Glutamatergic neuron (in vitro differentiated cells): ENCODE measurements at regions not wholly inside any gene's neighbourhood (a gene's known extent, or its start where the extent isn't known, plus 50 kb on each side); places are given as distances from the start of the nearest gene placed in this dataset.
"Not testable (repeated sequence)": the region's sequence is repeated elsewhere in the genome, so short reads cannot be mapped to it uniquely, and the experiment has no call there.

Experiments used
- DNase-seq: peaks from one replicate; pipeline ENCODE4 v3.0.0; 2022
- H3K27ac Mint-ChIP-seq: one replicate; pipeline ENCODE4 v1.8.0; 2020; ENCODE audit warnings: mild to moderate bottlenecking, mixed read lengths, inconsistent platforms; ENCODE audit not compliant: unreplicated experiment
- H3K27me3 Mint-ChIP-seq: one replicate; pipeline ENCODE4 v1.8.0; 2020; ENCODE audit warnings: mild to moderate bottlenecking, moderate library complexity, mixed read lengths, inconsistent platforms; ENCODE audit not compliant: unreplicated experiment
- H3K36me3 Mint-ChIP-seq: one replicate; pipeline ENCODE4 v1.8.0; 2020; ENCODE audit warnings: mild to moderate bottlenecking, mixed read lengths, inconsistent platforms; ENCODE audit not compliant: unreplicated experiment
- H3K4me1 Mint-ChIP-seq: one replicate; pipeline ENCODE4 v1.8.0; 2020; ENCODE audit warnings: mild to moderate bottlenecking, low read depth, mixed read lengths, inconsistent platforms; ENCODE audit not compliant: unreplicated experiment
- H3K4me3 Mint-ChIP-seq: one replicate; pipeline ENCODE4 v1.8.0; 2020; ENCODE audit warnings: mild to moderate bottlenecking, mixed read lengths, inconsistent platforms; ENCODE audit not compliant: unreplicated experiment
- H3K9me3 Mint-ChIP-seq: one replicate; pipeline ENCODE4 v1.8.0; 2020; ENCODE audit warnings: mild to moderate bottlenecking, moderate library complexity, mixed read lengths, inconsistent platforms; ENCODE audit not compliant: unreplicated experiment
- TF ChIP-seq, protein P1 (sequence below): fragments of 200-600 bp; sonication (generic); IDR thresholded peaks from one replicate; pipeline ENCODE4 v1.5.0; 2021; ENCODE audit not compliant: partially characterized antibody, unreplicated experiment

DNA sequence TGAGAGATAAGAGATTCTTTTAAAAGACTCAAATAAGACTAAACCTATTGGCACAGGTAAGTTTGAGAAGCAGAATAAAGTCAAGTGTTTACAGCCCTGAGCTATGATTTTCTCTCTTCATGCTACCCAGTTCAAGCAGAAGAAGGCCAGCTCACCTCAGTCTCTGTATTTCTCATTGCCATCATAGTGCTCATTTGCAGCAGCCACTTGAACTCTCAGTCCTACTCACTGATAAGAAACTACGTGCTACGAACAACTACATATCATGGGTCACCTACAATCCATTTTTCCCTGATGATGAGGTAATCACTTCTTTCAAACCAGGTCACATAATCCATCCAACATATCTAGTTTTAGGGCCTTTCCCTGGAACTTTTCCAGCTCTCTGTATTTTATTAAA is 617.5 kb downstream of the JRKL start:
- H3K27ac Mint-ChIP-seq = no peak overlapping the region
- no peaks in the 10 kb centered on the region for H3K9me3 Mint-ChIP-seq
- TF ChIP-seq, protein P1, sequence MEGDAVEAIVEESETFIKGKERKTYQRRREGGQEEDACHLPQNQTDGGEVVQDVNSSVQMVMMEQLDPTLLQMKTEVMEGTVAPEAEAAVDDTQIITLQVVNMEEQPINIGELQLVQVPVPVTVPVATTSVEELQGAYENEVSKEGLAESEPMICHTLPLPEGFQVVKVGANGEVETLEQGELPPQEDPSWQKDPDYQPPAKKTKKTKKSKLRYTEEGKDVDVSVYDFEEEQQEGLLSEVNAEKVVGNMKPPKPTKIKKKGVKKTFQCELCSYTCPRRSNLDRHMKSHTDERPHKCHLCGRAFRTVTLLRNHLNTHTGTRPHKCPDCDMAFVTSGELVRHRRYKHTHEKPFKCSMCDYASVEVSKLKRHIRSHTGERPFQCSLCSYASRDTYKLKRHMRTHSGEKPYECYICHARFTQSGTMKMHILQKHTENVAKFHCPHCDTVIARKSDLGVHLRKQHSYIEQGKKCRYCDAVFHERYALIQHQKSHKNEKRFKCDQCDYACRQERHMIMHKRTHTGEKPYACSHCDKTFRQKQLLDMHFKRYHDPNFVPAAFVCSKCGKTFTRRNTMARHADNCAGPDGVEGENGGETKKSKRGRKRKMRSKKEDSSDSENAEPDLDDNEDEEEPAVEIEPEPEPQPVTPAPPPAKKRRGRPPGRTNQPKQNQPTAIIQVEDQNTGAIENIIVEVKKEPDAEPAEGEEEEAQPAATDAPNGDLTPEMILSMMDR = no peak
- H3K4me1 Mint-ChIP-seq = no peaks in the 10 kb centered on the region
- no peaks in the 10 kb centered on the region for H3K36me3 Mint-ChIP-seq
- DNase-seq = no peak
- no peaks in the 10 kb centered on the region for H3K27me3 Mint-ChIP-seq
- H3K4me3 Mint-ChIP-seq = no peak overlapping the region

DNA sequence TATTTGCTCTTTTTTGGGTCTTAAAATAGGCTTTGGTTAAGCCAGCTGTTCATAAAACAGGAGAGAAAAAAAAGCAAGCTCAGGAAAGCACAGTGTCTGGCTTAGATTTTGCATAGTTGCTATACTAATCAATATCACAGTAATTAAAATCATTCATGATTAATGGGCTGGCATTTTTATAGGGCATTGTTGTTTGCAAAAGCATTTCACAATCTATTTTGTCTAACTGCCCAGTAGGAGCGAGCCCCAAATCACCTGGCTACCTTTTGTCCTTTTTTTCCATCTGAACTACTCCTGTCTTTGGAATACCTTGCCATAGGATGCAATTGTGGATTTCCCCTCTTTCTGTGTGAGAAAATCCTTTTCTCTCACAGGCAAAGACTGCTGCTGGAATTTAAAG is 619.8 kb downstream of the JRKL start:
- Mint-ChIP-seq H3K9me3 (no peaks in the 10 kb centered on the region), H3K27me3 (no peaks in the 10 kb centered on the region), H3K4me1 (no peaks in the 10 kb centered on the region), H3K36me3 (no peaks in the 10 kb centered on the region), H3K4me3 (no peak overlapping the region), H3K27ac (no peak overlapping the region)
- DNase-seq = no peak
- TF ChIP-seq, protein P1 = no peak

DNA sequence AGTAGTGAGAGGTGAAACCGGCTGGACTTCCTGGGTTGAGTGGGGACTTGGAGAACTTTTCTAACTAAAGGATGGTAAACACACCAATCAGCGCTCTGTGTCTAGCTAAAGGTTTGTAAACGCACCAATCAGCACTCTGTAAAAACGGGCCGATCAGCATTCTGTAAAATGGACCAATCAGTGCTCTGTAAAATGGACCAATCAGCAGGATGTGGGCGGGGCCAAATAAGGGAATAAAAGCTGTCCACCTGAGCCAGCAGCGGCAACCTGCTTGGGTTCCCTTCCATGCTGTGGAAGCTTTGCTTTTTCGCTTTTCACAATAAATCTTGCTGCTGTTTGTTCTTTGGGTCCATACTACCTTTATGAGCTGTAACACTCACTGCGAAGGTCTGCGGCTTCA is 621.2 kb downstream of the JRKL start:
- H3K27me3 Mint-ChIP-seq, H3K36me3 Mint-ChIP-seq, H3K4me3 Mint-ChIP-seq, H3K9me3 Mint-ChIP-seq, H3K4me1 Mint-ChIP-seq, DNase-seq, H3K27ac Mint-ChIP-seq: not testable (repeated sequence)

DNA sequence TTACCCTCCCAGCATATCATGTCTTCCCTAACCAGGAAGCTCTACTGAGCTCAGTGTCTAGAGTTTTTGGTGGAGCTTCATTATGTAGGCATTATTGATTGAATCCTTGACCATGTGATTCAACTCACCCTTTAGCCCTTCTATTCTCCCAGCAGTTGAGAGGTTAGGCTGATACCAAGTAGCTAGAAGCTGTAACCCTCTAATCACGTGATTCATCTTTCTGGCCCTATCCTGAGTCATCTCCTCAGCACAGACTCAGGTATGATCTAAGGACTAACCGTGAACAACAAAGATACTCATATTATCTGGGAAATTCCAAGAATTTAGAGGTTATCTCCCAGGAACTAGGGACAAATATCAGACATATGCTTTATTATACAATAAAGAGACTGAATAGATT is 625.5 kb downstream of the JRKL start:
- TF ChIP-seq, protein P1 = no peak
- Mint-ChIP-seq H3K27me3 (no peaks in the 10 kb centered on the region), H3K4me1 (no peaks in the 10 kb centered on the region), H3K27ac (no peak overlapping the region), H3K36me3 (no peaks in the 10 kb centered on the region), H3K9me3 (no peaks in the 10 kb centered on the region), H3K4me3 (no peak overlapping the region)
- DNase-seq = no peak

DNA sequence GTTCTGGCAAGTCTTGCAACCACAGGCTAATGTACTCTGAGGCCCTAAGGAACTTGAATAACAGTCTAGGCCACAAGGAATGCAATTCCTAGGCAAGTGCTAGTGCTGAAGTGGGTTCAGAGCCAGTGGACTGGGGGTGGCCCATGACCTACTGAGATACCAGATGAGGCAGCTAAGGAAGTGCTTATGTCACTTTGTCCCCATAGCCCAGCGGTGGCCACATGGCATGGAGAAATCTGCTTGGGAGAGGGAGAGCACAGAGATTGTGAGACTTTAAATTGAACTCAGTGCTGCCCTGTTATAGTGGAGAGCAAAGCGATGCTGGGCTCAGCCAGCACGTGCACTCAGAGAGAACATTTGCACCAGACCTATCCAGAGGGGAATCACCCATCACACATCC is 629.5 kb downstream of the JRKL start:
- DNase-seq = no peak
- H3K27ac Mint-ChIP-seq = no peak overlapping the region
- no peaks in the 10 kb centered on the region for H3K27me3 Mint-ChIP-seq
- no peaks in the 10 kb centered on the region for H3K36me3 Mint-ChIP-seq
- TF ChIP-seq, protein P1 = no peak
- H3K4me3 Mint-ChIP-seq = no peak overlapping the region
- H3K4me1 Mint-ChIP-seq = no peaks in the 10 kb centered on the region
- no peaks in the 10 kb centered on the region for H3K9me3 Mint-ChIP-seq

DNA sequence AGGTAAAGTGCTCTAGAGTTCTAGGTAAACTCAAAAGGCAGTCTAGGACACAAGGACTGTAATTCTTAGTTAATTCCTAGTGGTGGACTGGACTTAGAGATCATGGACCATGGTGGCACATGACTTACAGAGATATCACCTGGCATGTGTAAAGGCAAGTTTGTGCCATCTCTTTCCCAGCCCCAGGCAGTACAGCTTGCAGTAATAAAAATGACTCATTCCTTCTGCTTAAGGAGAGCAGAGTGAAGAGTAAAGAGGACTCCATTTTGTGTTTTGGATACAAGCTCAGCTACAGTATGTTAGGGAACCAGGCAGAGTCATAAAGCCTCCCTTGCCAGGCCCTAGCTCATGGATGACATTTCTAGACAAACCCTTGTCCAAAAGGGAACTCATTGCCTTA is 629.9 kb downstream of the JRKL start:
- Mint-ChIP-seq H3K27ac (no peak overlapping the region), H3K36me3 (no peaks in the 10 kb centered on the region), H3K4me3 (no peak overlapping the region), H3K9me3 (no peaks in the 10 kb centered on the region), H3K4me1 (no peaks in the 10 kb centered on the region), H3K27me3 (no peaks in the 10 kb centered on the region)
- TF ChIP-seq, protein P1 = no peak
- DNase-seq = no peak
